ENCODE measurements at regions not wholly inside any gene's neighbourhood (a gene's known extent, or its start where the extent isn't known, plus 50 kb on each side); places are given as distances from the start of the nearest gene placed in this dataset.
A peak's percentile ranks its signal among the peaks of the same experiment; 100 is the strongest.

DNA sequence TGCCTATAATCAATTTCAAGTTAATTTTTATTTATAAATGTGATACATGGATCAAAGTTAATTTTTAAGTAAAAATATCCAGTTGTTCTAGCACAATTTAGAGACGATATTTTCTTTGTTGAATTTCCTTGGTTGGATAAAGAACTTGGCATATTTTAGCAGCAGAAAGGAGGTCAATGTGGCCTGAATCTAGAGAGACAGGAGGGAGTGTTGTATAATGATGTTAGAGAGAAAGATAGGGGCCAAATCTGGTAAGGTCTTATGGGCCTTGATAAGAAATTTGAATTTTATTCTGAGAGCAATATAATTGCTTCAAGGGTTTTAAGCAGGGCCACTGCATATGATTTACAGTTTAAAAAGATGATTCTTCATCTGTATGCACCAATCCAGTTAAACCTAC, 79.4 kb upstream of the OGFRL1 start:
- TF ChIP-seq, protein P1, sequence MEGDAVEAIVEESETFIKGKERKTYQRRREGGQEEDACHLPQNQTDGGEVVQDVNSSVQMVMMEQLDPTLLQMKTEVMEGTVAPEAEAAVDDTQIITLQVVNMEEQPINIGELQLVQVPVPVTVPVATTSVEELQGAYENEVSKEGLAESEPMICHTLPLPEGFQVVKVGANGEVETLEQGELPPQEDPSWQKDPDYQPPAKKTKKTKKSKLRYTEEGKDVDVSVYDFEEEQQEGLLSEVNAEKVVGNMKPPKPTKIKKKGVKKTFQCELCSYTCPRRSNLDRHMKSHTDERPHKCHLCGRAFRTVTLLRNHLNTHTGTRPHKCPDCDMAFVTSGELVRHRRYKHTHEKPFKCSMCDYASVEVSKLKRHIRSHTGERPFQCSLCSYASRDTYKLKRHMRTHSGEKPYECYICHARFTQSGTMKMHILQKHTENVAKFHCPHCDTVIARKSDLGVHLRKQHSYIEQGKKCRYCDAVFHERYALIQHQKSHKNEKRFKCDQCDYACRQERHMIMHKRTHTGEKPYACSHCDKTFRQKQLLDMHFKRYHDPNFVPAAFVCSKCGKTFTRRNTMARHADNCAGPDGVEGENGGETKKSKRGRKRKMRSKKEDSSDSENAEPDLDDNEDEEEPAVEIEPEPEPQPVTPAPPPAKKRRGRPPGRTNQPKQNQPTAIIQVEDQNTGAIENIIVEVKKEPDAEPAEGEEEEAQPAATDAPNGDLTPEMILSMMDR (IDR thresholded peaks at IDR 0.05; ENCODE audit: low read depth, low read length), result no peak
- DNase-seq (ENCODE audit: low read depth in 2 of 2), result no peak

DNA sequence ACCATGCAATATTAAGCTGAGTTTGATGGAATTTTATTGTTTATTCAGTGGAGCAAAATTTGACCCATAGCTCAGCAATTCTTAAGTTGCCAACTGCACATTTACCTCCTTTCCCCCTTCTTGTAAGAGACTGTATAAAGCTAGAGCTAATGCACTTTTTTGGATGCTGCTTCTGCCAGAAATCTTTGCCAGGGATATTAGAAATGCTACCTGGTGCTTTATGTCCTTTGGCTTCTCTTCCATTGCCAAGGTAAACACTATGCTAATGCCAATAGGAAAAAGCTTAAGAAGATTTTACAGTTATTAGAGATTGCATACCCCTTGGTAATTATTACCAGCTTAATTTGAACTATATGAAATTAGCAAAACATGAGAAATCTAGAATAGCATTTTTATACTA, 79.0 kb upstream of the OGFRL1 start:
- TF ChIP-seq, protein P1 (IDR thresholded peaks at IDR 0.05; ENCODE audit: low read depth, low read length), result no peak
- no peak for DNase-seq (ENCODE audit: low read depth in 2 of 2)
- no peak overlapping the region for H3K4me3 ChIP-seq (replicated peaks in 1 of 2; ENCODE audit: low read depth in 2 of 2, low read length in 2 of 2)

More for the DNA sequence above, 79.4 kb upstream of the OGFRL1 start:
- no peak overlapping the region for H3K4me3 ChIP-seq (replicated peaks in 1 of 2; ENCODE audit: low read depth in 2 of 2, low read length in 2 of 2)

DNA sequence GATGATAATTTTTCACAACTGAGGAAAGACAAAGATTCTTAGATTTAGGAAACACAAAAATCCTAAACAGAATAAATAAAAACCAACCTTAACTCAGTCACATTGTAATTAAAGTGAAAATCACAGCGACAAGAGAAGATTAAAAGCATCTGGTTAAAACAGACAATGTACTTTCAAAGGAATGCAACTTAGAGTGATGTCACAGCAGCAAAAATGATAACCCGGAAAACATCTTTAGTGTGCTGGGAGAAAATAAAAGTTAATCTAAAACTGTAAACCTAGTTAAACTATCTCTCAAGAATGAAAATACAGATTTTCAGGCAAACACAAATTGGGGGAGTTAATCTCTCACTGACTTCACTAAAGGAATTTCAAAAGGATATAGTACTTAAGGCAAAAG, 76.8 kb upstream of the OGFRL1 start:
- no peak overlapping the region for H3K4me3 ChIP-seq (replicated peaks in 1 of 2; ENCODE audit: low read depth in 2 of 2, low read length in 2 of 2)
- TF ChIP-seq, protein P1 (IDR thresholded peaks at IDR 0.05; ENCODE audit: low read depth, low read length), result no peak
- DNase-seq (ENCODE audit: low read depth in 2 of 2), result peak in 1 of 2 donors; percentile 24

DNA sequence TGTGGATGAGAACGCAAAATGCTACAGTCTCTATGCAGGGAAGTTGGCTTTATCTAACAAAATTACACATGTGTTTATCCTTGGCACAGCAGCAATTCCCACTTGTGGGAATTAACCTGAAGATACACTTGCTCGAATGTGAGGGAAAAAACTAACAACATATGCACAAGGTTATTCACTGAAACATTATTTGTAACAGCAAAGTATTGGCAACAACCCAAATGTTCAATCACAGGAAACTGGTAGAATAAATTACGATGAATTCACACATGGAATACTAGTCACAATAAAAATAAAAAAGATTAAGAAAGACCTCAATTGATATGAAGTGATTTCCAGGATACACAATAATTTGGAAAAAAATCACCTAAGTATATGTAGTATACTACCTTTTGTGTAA, 68.1 kb upstream of the OGFRL1 start:
- no peak for DNase-seq (ENCODE audit: low read depth in 2 of 2)
- TF ChIP-seq, protein P1 (IDR thresholded peaks at IDR 0.05; ENCODE audit: low read depth, low read length), result no peak
- no peak overlapping the region for H3K4me3 ChIP-seq (replicated peaks in 1 of 2; ENCODE audit: low read depth in 2 of 2, low read length in 2 of 2)

DNA sequence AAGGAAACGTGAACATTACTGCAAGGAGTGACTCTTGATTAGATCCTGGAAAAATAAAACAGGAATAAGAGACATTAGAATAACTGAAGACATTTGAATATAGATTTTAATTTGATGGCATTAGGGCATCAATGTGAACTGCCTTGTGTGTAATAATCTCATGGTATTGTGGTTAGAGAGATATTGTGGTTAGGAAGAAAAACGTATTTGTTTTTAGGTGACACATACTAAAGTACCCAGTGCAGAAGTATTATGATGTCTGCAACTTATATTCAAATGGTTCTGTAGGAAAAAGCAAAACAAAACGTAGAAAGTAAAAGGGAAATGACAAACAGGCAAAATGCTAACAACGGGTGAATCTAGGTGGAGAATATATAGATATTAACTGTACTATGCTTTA, 65.9 kb upstream of the OGFRL1 start:
- no peak for DNase-seq (ENCODE audit: low read depth in 2 of 2)
- no peak overlapping the region for H3K4me3 ChIP-seq (replicated peaks in 1 of 2; ENCODE audit: low read depth in 2 of 2, low read length in 2 of 2)
- TF ChIP-seq, protein P1 (IDR thresholded peaks at IDR 0.05; ENCODE audit: low read depth, low read length), result no peak

DNA sequence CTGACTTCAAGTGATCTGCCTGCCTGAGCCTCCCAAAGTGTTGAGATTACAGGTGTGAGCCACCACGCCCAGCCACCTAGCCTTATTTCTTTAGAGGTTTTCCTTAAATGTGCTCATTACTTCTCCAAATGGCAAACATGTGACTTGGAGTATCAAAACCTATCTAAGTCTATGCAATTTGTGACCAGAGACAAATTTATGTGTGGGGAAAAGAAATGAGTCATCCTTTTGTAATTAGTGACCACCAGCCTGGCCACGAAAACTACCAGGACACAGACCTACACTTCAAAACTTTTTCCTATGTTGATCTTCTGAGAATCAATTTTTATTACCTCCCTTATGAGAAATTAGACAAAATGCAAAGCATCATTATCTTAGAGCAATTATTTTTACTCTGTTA, 64.6 kb upstream of the OGFRL1 start:
- DNase-seq (ENCODE audit: low read depth in 2 of 2), result no peak
- TF ChIP-seq, protein P1 (IDR thresholded peaks at IDR 0.05; ENCODE audit: low read depth, low read length), result no peak

DNA sequence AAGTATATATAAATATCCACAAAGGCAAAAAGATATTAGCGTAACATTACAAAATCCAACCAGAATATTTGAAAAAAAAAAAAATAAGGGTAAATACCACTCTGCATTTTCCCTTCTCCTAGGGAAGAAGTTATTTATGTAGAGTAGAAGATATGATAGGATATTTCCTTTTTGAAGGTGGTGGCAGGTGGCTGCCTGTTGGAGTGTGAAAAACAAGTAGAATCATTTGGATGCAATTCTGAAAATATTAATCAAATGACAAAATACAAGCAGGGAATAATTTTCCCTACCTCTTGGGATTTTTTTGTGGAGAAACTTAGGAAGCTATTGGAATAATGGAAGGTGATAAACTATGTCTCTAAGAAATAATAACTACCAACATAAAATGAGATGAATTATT, 62.5 kb upstream of the OGFRL1 start:
- TF ChIP-seq, protein P1 (IDR thresholded peaks at IDR 0.05; ENCODE audit: low read depth, low read length), result no peak
- no peak overlapping the region for H3K4me3 ChIP-seq (replicated peaks in 1 of 2; ENCODE audit: low read depth in 2 of 2, low read length in 2 of 2)
- no peak for DNase-seq (ENCODE audit: low read depth in 2 of 2)

More for the DNA sequence above, 64.6 kb upstream of the OGFRL1 start:
- H3K4me3 ChIP-seq (replicated peaks in 1 of 2; ENCODE audit: low read depth in 2 of 2, low read length in 2 of 2), result no peak overlapping the region
